Ovary (tissue), 3 donors: ENCODE measurements at regions not wholly inside any gene's neighbourhood (a gene's known extent, or its start where the extent isn't known, plus 50 kb on each side); places are given as distances from the start of the nearest gene placed in this dataset.

Source experiments
- EP300 ChIP-seq: sonication (generic); formaldehyde crosslinking; IDR thresholded peaks from one replicate; pipeline ENCODE4 v1.6.1; 2017; ENCODE audit warnings: antibody characterized with exemption
- POLR2A ChIP-seq: fragments of 450-650 bp; IDR thresholded peaks from one replicate; pipeline ENCODE4 v1.6.1; 2017; ENCODE audit warnings: antibody characterized with exemption, mild to moderate bottlenecking, moderate library complexity
- TF ChIP-seq, protein P1 (sequence below), 3 donors: fragments of 450-650 bp in 2 of 3; fragments of 200-600 bp in 1 of 3; IDR thresholded peaks; one replicate each; pipeline versions ENCODE4 v1.5.1 to v1.8.0; 2016 to 2022; ENCODE audit warnings: antibody characterized with exemption in 3 of 3, mild to moderate bottlenecking in 1 of 3
- donor health status: DM: no; HTN: no; CAD: no.

DNA sequence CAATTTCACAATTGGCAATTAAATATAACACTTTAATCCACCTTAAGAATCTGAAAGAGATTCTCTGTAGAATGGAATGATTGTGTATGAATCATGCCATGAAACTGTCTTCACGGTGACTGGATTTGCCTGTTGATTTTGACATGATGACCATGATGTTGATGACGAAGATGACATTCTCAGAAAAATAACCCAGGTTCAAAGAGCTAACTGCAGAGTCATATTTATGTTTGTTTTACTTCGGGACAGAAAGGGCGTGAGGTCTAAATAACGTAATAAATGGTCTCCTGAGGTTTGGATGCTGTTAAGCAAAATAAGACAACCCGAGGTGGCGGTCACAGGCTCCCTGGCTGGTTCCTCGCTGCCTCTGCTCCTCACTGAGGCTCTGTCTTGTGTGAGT is 532.0 kb downstream of the TMEM121 start:
- TF ChIP-seq, protein P1, sequence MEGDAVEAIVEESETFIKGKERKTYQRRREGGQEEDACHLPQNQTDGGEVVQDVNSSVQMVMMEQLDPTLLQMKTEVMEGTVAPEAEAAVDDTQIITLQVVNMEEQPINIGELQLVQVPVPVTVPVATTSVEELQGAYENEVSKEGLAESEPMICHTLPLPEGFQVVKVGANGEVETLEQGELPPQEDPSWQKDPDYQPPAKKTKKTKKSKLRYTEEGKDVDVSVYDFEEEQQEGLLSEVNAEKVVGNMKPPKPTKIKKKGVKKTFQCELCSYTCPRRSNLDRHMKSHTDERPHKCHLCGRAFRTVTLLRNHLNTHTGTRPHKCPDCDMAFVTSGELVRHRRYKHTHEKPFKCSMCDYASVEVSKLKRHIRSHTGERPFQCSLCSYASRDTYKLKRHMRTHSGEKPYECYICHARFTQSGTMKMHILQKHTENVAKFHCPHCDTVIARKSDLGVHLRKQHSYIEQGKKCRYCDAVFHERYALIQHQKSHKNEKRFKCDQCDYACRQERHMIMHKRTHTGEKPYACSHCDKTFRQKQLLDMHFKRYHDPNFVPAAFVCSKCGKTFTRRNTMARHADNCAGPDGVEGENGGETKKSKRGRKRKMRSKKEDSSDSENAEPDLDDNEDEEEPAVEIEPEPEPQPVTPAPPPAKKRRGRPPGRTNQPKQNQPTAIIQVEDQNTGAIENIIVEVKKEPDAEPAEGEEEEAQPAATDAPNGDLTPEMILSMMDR (IDR thresholded peaks at IDR 0.05) = no peak
- TF ChIP-seq POLR2A (no peak), EP300 (no peak)
